HG03469 (cell line): ENCODE measurements at regions not wholly inside any gene's neighbourhood (a gene's known extent, or its start where the extent isn't known, plus 50 kb on each side); places are given as distances from the start of the nearest gene placed in this dataset.
"Not testable (repeated sequence)": the region's sequence is repeated elsewhere in the genome, so short reads cannot be mapped to it uniquely, and the experiment has no call there.

Source experiments
- ATAC-seq: cut with Tn5 transposase; IDR thresholded peaks from one replicate; pipeline ENCODE4 v1.9.1; 2021; ENCODE audit warnings: mild to moderate bottlenecking, moderate library complexity, moderate number of reproducible peaks; ENCODE audit not compliant: unreplicated experiment

DNA sequence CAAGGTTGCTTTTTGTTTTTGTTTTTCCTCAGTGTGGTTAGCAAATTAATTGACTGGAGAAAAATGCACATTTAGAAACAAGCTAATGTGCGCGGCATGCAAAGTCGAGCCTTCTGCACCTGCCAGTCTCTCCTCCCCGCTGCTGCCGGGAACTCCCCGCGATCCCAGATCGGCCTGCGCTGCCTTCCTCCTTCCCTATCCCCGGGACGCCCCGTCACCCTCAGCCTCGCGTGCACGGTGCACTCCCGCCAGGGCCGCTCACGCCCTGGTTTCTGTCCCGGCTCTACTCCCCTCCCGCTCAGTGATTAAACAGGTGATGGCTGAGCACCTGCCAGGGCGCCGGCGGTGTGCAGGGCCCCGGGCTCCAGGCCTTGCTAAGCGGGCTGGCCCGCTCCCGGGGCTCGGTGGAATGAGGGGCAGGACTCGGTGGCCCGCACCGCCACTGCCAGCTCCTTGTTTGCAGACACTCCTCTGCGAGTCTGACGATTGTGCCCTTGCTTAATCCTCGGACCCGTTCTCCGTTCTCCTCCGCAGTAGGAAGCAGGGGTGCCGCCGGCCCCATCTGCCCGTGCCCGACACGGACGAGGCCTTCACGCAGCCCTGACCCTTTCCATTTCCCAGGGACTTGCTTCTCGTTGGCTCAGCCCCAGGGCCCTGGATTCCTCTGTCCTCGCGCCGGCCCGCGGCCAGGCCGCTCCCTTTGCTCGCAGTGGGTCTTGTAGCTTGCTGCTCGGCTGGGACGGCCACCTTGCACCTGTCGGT, 143.4 kb downstream of the TRIML1 start:
- ATAC-seq: no peak

DNA sequence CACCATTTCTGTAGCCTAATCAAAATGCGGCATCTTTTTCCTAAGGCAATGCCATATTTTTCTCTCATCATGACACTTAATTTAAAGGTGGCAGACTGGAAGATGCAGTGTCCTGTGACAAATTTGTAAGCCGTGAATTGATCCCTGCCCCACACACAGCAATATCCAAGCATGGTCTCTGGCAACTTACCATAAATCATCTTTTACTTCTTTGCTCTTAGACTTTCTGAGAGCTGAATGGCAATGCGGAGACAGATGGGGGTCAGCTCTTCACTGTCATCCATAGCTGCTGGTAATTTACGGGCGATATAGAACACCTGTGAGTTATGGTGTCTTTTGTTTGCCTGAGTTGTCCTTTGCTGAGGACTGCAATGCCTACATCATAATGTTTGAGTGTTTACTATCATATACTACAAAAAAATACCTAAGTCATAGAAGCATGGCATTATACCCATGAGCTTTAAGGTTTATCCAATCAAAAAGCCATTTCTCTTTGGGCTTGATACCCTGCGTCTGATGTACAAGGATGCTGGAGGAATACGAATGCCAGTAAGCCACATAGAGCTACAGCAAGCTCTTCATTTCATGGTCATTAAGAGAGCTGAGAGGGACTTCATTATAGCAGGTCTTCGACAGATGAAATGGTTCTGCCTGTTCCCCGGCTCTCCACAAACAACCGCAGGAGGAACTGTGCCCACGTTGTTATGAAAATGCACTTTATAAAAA, 148.1 kb downstream of the TRIML1 start:
- no peak for ATAC-seq

DNA sequence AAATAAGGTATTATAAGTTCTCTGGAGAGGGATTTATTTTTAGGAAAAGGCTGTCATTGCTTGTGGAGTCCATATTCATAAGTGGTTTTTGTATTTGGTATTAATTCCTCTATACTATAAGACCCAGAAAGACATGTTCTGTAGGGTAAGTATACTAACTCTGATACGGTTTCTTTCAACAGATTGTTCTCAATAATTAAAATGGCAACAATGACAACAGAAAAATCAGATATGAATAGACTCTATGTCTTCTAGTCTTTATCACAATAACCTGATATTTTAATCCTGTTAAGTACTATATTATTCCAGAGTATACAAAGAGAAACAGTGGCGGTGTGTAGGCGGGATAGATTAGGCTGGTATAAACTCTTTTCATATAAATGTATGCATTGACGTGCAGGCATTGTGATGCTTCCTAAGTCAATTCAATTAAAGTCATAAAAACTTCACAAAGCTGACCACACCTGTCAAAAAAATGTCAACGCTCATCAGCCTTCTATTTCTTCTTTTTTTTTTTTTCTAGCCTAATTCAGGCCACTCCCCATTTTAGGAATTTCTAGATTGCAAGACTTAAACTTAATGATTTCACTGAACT, 150.4 kb downstream of the TRIML1 start:
- no peak for ATAC-seq

DNA sequence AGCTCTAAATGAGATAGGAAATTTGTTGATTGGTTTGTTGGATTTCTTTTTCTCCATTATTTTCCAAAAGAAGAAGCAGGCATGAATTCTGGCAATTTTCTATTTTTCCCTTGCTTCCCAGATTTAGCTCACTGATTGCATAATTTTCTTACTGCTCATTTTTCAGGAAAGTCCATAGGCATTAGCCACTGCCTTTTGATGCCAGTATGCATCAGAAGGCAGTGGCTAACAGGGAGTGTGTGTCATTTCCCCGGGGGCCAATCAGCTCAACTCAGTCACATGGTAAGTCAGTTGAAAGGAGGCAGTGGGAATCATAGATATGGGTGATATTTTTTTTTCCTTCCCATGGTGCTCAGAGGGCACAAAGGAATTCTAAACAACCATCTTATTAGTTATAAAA, 156.7 kb downstream of the TRIML1 start:
- no peak for ATAC-seq

DNA sequence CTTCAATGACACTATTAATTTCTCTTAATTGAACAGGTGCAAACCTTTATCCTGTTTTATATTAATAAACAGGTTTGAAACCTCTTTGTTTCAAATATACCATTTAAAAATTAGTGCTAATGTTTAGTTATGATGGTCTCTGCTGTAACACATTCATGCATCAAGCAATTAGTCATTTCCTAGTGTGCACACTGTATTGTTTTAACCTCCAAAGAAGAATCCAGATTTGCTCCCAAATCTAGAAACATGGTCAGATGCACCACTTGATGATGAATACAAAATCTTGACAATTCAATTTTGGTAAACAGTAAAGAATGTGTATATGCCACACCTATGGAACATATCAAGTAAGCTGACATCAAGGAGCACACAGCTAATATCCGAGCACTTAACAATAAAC, 157.1 kb downstream of the TRIML1 start:
- no peak for ATAC-seq

DNA sequence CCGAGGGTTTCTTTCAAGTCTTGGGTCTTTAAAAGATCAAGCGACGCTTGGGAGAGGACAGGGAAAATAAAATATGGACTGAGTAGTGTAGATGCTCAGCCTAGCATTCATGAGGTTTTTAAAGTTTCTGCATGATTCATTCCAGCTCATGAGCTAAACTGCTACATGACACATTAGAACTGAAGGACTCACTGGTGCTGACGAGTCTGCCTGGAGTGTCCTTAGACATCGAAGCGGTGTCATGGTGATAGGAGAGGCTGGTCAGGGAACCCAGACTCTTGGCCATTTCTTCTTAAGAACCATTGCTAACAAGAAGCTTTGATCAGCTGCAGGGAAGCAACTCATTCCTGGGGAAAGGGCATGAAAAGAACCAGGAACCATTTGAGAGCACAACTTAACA, 158.6 kb downstream of the TRIML1 start:
- no peak for ATAC-seq

DNA sequence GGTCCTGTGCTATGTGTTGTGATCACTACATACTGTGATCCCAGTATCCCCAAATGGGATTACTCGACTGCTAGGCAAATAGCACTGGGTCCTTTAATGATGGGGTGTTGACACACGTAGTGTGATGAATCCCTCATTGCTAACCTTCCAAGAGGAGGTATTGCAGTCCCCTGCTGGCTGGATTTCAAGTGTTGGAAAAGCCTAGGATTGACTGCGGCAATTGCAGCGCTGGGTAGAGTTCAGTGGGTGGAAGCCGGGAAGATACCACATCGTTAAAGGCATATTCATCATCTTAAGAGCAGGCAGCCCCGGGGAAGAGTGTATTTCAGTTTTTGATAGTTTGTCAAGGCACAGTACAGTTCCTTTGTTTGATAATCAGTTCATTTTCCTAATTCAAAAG, 159.9 kb downstream of the TRIML1 start:
- ATAC-seq: no peak

DNA sequence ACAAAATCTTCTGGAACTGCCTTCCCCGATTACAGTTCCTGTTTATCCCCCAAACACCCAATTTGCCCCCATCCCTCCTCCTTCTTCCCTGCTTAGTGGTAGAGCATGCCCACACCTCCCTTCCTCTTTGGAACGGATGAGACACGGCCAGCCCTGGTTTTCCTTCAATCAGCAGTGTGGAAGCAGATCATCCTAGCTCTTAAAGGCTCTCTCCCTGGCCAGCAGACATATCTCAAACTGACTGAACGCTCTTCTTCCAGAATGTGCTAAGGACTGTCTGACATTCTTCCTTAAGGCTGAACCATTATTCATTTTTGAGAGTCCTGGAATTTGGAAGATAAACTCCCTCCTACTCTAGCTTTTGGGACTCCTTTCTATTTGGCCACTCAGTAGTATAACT, 161.1 kb downstream of the TRIML1 start:
- ATAC-seq: no peak

DNA sequence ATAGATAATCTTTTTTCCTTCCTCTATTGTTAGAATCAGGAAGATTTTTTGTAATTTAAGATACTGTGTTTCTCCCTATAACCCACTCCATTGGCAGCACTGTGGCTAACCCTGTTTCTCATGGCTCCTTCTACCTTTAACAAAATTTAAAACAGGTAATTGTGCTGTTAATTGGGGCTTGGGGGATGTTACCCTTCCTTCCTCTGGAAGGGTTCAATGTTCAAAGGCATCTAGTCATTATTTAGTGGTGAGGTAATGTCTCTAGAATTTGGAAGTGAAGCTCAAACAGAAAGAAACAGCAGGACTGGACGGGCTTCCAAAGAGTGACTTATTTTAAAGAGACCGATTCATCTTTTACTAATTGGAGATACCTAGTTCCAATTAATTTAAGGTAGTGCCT, 166.4 kb downstream of the TRIML1 start:
- no peak for ATAC-seq

DNA sequence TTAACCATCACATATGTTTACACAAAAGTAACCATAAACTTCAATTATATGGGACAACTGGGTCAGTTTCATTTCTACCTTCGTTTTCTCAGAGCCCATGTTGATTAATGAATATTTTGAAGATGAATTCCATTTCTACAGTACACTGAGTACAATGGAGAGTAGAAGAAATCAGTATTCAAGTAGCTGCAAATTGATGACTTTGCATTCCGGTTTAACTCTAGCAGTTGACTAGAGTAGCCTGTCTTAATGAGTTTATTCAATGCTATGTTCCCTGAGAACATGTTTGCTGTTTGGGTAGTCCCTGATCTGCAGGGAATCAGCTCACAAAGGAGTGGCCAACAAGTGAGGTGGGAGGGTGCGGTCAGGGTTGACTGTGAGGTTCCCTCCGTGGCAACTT, 168.3 kb downstream of the TRIML1 start:
- no peak for ATAC-seq

DNA sequence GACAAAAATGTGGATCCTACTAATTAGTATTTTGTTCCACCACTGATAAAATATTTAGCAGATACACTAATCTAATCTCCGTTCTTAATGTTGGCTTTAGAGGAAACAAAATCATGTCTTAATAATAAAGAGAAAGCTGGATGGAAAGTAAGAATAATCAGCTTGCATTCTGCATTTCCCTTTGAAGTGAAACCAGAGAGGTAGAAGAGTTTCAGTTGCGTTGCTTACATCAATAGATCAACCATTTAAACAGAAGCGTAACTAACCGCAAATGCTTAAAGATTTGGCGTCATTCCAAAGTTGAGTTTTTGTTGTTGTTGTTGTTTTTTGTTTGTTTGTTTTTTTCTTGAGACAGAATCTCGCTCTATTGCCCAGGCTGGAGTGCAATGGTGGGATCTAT, 168.9 kb downstream of the TRIML1 start:
- no peak for ATAC-seq

DNA sequence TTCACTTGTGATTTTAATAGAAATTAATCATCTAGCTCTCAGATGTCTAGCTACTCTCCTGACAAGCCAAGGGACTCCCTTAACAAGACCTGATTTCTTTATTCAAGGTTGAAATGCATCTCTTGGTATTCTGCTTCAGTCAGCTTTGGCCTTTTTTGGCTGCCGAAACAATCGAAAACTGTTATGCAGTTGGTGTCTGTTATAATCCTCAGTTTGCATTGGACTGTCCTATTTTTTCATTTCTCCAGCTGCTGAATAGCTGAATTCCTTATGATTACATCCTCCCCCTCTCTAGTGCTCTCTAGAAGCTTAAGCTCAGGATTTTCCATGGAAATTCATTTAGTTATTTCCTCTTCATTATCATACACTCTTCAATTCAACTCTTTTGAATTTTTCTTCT, 177.2 kb downstream of the TRIML1 start:
- no peak for ATAC-seq

DNA sequence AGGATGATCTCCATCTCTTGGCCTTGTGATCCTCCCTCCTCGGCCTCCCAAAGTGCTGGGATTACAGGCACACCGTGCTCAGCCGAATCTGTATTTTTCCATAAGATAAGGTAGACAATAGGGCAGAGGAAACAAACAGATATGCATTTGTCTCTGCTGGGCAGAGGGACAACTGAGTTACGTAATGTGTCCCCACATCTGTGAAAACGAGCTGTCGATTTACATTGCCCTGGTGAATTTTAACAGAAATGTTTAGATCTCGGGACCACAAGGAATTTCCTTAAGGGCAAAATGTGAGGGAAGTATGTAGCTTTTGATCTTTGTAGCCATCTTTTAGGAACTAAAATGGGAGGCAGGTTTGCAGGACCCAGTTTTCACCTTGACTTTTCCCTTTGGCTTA, 189.7 kb downstream of the TRIML1 start:
- ATAC-seq: no peak

DNA sequence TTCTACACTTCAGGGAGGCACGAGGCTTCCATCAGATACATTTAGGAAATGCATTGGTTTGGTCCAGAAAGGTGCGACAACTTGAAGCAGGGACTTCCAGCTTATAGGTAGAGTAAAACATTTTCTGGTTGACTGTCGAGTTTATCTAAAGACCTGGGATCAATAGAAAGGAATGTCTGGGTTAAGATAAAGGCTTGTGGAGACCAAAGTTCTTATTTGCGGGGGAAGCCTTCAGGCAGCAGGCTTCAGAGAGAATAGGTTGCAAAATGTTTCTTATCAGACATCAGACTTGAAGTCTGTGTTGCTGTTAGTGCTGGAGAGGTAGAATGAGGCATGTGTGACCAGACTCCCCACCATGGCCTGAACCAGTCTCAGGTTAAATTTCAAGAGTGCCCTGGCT, 190.3 kb downstream of the TRIML1 start:
- ATAC-seq: no peak

DNA sequence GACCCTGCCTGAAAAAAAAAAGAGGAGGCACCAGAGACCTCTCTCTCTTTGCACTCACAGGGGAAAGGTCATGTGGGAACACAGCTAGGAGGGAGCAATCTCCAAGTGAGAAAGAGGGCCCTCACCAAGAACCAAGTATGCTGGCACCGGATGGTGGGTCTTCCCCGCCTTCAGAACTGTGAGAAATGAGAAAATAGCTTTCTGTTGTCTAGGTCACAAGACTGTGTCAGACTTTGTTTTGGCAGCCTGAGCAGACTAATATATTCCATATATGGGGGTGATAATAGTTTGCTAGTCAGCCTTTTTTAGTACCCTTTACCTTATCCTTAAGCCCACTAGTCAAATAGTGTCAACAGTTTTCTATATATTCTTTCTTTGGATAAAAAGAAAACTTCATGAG, 193.0 kb downstream of the TRIML1 start:
- ATAC-seq: no peak

DNA sequence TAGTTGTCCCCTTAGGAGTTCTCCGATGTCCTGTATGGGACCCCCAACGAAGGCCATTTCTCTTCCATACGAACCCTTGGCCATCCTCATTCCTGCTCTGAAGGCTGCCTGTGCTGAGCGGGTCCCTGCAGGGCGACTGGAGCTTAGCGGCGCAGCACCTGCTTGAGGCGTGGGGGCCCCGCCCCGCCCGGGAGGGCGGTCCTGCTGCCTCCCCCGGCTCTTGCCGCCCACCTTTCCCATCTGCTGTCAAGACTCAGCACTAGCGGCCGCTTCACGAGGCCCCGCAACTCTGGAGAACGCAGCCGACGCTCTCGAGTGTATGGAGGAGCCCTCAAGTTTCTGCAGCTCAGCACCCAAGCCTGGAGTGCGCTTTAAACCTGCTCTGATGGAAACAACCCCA, 197.7 kb downstream of the TRIML1 start:
- no peak for ATAC-seq

DNA sequence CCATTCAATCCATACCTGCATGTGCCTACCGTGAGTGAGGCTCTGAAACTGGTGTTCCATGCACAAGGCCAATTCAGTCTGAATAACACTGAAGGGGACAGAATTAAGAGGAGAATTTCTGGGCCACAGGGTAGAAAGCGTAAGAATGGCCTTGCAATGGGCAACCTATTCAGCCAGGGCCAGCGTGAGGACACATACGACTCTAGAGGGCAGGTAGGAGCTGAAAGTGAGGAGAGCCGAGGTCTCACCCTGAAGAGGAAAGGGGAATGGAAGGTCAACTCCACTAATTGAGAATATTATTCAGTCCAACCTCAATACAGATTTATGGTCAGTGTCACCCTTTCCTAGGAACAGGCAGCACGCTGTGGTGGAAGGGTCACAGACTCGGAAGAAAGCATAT, 202.2 kb downstream of the TRIML1 start:
- no peak for ATAC-seq

DNA sequence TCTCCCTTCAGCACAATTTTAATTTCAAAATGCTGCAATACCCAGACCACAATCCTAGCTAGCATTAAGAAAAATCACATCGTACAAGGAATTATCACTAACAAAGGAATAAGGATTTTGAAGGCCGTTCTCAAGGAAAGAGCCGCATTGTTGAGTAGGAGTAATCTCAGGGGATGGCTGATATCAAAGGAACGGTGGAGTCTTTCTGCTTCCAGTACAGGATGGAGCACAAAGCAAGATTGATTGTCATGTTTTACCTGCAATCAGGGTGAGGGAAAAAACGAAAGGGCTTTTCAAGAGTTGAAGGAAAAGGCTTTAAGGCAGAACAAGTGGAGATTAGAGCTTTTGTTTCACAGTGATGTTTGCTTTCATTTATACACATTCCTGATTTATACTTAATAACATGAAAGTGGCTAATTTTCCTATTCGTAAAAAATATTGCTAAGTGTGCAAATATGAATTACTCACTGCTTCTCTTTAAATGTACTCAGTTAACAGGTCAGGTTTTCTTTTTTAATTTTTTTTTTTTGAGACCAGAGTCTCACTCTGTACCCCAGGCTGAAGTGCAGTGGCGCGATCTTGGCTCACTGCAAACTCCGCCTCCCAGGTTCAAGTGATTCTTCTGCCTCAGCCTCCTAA, 207.0 kb downstream of the TRIML1 start:
- no peak for ATAC-seq

DNA sequence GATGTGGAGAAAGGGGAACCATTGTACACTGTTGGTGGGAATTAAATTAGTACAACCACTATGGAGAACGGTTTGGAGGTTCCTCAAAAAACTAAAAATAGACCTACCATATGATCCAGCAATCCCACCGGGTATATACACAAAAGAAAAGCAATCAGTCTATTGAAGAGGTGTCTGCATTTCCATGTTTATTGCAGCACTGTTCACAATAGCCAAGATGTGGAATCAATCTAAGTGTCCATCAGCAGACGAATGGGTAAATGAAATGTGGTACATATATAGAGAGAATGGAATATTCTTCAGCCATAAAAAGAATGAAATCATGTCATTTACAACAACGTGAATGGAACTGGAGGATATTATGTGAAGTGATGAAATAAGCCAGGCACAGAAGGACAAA, 208.1 kb downstream of the TRIML1 start:
- no peak for ATAC-seq

DNA sequence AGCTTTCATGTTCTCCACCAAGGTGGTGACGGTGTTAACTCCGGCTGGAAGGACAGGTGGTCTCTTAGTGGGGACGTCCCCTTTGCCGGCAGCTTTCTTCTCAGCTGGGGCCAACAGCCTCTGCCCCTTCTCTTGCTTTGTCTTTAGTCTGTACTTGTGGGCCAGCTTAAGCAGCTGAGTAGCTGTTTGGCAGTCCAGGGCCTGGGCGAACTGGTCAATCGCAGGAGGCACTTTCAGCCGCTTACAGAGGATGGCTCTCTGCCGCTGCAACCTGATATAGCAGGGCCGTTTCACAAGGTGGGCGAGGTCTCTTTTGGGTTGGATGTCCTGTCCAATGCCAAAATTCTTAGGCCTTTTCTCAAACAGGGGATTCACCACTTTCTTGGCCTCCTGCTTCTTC, 210.3 kb downstream of the TRIML1 start:
- not testable (repeated sequence) for ATAC-seq

DNA sequence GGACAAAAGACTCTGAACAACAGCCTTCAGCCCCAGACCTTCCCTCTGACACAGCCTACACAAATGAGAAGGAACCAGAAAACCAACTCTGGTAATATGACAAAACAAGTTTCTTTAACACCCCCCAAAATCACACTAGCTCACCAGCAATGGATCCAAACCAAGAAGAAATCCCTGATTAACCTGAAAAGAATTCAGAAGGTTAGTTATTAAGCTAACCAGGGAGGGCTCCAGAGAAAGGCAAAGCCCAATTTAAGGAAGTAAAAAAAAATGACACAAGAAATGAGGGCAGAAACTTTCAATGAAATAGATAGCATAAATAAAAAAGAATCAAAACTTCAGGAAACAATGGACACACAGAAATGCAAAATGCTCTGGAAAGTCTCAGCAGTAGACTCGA, 224.0 kb downstream of the TRIML1 start:
- ATAC-seq: no peak

DNA sequence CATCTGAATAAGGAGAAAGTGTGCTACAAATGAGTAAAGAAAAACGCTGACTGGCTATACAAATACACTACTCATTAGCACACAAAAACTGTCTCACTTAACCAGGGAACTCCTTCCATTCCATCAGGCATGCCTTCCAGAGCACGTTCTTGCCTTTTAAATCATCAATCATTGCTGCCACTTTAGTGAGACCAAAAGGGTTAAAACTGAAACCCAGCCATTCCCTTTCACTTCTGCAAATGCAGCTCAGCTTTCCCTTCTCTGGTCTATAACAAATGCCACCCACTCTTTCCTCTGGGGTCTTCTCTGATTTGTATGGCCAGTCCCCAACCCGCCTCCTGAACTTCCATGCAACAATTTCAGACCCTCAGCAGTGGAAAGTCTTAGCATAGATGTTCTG, 231.5 kb downstream of the TRIML1 start:
- no peak for ATAC-seq
